AG09319 (cell line): ENCODE measurements at regions not wholly inside any gene's neighbourhood (a gene's known extent, or its start where the extent isn't known, plus 50 kb on each side); places are given as distances from the start of the nearest gene placed in this dataset.

ENCODE experiments used
- DNase-seq: peaks from one replicate; pipeline ENCODE4 v3.0.0-alpha.2; 2010; ENCODE audit warnings: low read depth; ENCODE audit errors: extremely low read depth
- CTCF ChIP-seq: IDR thresholded peaks from 2 replicates; pipeline ENCODE4 v1.5.1; 2011; ENCODE audit warnings: low read depth, mild to moderate bottlenecking, inconsistent platforms, low read length, moderate library complexity

GRCh38 chr6:71396410-71396801, 107.8 kb downstream of the OGFRL1 start:
- no peak for DNase-seq
- no peak for TF ChIP-seq CTCF

GRCh38 chr6:71399279-71399678, 110.7 kb downstream of the OGFRL1 start:
- no peak for TF ChIP-seq CTCF
- no peak for DNase-seq

- TF ChIP-seq CTCF: no peak
- DNase-seq: no peak
Observed at GRCh38 chr6:71400852-71401251, 112.2 kb downstream of the OGFRL1 start.

GRCh38 chr6:71402096-71402495, 113.5 kb downstream of the OGFRL1 start:
- no peak for TF ChIP-seq CTCF
- no peak for DNase-seq

GRCh38 chr6:71403422-71404134, 115.0 kb downstream of the OGFRL1 start:
- TF ChIP-seq CTCF: no peak
- no peak for DNase-seq

GRCh38 chr6:71404145-71404966, 115.7 kb downstream of the OGFRL1 start:
- no peak for DNase-seq
- no peak for TF ChIP-seq CTCF

GRCh38 chr6:71404967-71405278, 116.3 kb downstream of the OGFRL1 start:
- TF ChIP-seq CTCF: no peak
- DNase-seq: no peak
